ENCODE measurements at regions not wholly inside any gene's neighbourhood (a gene's known extent, or its start where the extent isn't known, plus 50 kb on each side); places are given as distances from the start of the nearest gene placed in this dataset.

DNA sequence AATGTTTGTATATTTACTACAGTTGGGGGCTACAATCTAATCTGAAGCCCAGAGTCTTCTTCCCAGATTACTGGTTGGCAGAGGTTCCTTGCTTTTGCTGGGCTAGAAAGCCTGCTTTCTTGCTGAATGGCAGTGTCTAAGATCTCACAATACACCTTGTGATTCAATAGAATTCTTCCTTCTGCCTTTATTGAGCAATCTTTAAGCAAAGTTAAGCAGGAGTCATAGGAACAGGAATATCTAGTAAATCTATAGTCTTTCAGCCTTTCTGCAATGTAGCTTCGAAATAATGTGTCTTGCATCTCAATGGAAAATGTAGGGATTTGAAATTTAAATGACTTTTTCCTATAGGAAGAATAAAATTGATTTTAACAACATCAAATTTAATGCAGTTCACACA, 346.1 kb downstream of the SLITRK1 start:
- intact Hi-C loops (cut with DNase I, micrococcal nuclease), result no loop called here
- DNase-seq, result no peak
- no peak for ATAC-seq
- TF ChIP-seq, protein P1, sequence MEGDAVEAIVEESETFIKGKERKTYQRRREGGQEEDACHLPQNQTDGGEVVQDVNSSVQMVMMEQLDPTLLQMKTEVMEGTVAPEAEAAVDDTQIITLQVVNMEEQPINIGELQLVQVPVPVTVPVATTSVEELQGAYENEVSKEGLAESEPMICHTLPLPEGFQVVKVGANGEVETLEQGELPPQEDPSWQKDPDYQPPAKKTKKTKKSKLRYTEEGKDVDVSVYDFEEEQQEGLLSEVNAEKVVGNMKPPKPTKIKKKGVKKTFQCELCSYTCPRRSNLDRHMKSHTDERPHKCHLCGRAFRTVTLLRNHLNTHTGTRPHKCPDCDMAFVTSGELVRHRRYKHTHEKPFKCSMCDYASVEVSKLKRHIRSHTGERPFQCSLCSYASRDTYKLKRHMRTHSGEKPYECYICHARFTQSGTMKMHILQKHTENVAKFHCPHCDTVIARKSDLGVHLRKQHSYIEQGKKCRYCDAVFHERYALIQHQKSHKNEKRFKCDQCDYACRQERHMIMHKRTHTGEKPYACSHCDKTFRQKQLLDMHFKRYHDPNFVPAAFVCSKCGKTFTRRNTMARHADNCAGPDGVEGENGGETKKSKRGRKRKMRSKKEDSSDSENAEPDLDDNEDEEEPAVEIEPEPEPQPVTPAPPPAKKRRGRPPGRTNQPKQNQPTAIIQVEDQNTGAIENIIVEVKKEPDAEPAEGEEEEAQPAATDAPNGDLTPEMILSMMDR (IDR thresholded peaks at IDR 0.05), result no peak
- Histone ChIP-seq H3K4me3 (no peak overlapping the region), H3K4me1 (ENCODE audit: low read depth) (no peaks in the 10 kb centered on the region), H3K36me3 (ENCODE audit: low read depth) (no peaks in the 10 kb centered on the region), H3K9me3 (peaks cover 74% of the 10 kb centered on the region)

DNA sequence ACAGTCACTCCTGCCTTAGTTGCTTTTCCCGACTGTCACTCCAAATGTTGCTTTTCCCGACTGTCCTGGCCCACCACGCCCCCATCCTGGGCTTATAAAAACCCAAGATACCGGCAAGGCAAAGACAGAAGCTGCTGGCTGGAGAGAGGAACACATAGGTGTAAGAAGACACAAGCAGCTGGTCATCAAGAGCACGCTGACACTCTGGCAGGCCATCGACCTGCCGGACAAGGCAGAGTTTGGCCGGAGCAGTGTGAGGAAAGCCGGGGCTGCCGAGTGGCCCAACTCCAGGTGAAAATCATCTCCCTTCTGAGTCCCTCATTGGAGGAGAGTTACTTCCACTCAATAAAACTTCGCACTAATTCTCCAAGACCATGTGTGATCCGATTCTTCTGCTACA, 349.5 kb downstream of the SLITRK1 start:
- ATAC-seq, result no peak
- peaks cover 66% of the 10 kb centered on the region for H3K9me3 ChIP-seq
- intact Hi-C loops (cut with DNase I, micrococcal nuclease), result no loop called here

DNA sequence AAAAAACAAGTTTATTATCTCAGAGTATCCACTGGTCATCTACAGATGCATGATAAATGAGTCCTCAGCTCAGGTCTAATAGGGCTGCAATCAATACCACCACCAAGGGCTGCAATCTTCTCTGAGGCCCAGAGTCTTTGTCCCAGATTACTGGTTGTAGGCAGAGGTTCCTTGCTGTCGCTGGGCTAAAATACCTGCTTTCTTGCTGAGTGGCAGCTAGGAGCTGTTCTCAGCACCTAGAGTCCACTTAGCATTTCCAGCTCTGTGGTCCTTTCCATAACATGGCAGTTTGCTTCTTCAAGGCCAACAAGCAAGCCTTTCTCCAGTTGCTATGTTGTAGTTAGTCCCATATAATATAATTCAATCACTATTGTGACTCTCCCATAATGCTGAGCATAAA, 351.3 kb downstream of the SLITRK1 start:
- no peaks in the 10 kb centered on the region for H3K4me1 ChIP-seq (ENCODE audit: low read depth)
- TF ChIP-seq, protein P1 (IDR thresholded peaks at IDR 0.05), result no peak
- H3K36me3 ChIP-seq (ENCODE audit: low read depth), result no peaks in the 10 kb centered on the region
- DNase-seq (no peak), ATAC-seq (no peak)
- intact Hi-C loops (cut with DNase I, micrococcal nuclease), result no loop called here
- H3K9me3 ChIP-seq, result peaks cover 64% of the 10 kb centered on the region
- H3K4me3 ChIP-seq, result no peak overlapping the region

More for the DNA sequence above, 349.5 kb downstream of the SLITRK1 start:
- no peaks in the 10 kb centered on the region for H3K36me3 ChIP-seq (ENCODE audit: low read depth)
- DNase-seq, result no peak
- no peaks in the 10 kb centered on the region for H3K4me1 ChIP-seq (ENCODE audit: low read depth)
- TF ChIP-seq, protein P1 (IDR thresholded peaks at IDR 0.05), result no peak
- no peak overlapping the region for H3K4me3 ChIP-seq

DNA sequence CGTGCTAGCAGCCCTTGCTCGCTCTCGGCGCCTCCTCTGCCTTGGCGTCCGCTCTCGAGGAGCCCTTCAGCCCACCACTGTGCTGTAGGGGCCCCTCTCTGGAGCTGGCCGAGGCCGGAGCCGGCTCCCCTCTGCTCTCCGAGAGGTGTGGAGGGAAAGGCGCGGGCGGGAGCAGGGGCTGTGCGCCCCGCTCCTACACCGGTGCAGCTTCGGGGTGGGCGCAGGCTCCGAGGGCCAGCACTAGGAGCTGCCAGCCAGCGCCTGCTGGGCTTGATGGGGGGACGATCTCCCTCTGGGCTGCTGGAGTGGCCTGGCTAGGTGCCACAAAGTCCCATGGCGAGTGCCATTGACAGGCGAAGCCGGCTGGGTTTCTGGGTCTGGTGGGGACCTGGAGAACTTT, 365.5 kb downstream of the SLITRK1 start:
- Histone ChIP-seq H3K36me3 (ENCODE audit: low read depth) (no peaks in the 10 kb centered on the region), H3K9me3 (peaks cover 29% of the 10 kb centered on the region), H3K4me3 (no peak overlapping the region), H3K4me1 (ENCODE audit: low read depth) (no peaks in the 10 kb centered on the region)
- DNase-seq (no peak), ATAC-seq (no peak)
- TF ChIP-seq, protein P1 (IDR thresholded peaks at IDR 0.05), result no peak
- intact Hi-C loops (cut with DNase I, micrococcal nuclease), result no loop called here

DNA sequence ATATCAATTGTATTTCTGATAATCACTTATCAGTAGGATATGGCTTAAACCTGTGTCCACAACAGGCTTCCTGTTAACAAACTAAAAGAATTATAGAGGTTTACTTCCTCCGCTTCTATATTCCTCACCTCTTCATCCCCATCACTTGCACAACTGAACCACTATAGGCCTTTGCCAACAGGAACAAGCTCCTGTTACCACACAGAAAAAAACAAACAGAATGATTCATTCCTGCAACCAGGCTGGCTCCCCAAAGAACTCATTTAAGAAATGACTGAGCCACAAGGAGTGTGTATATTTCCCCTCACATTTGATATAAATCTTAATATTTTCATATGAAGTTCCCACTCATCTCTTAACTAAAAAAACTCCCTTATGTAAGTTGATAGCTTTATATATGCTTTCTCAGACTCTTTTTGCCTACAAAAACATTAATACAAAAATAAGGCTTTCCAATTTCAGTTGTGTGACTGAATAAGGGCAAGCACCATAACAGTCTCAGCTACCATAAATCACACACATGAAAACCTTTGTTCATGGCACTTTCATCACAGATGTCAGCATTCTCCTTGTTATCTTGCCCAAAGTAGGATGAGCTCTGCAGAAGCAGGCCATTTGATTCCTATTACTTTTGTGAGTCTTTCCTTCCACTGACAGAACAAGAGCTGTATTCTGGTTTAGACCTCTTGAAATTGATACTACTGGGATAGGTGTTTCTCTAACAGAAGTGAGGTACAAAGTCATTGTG, 366.8 kb downstream of the SLITRK1 start:
- TF ChIP-seq, protein P1 (IDR thresholded peaks at IDR 0.05), result no peak
- H3K4me1 ChIP-seq (ENCODE audit: low read depth), result no peaks in the 10 kb centered on the region
- H3K36me3 ChIP-seq (ENCODE audit: low read depth), result no peaks in the 10 kb centered on the region
- no peak overlapping the region for H3K4me3 ChIP-seq
- intact Hi-C loops (cut with DNase I, micrococcal nuclease), result no loop called here
- ATAC-seq (no peak), DNase-seq (no peak)
- peaks cover 34% of the 10 kb centered on the region for H3K9me3 ChIP-seq

Measured in mucosa of descending colon (tissue), 3 donors.